H1 (cell line): ENCODE measurements at regions not wholly inside any gene's neighbourhood (a gene's known extent, or its start where the extent isn't known, plus 50 kb on each side); places are given as distances from the start of the nearest gene placed in this dataset.

ENCODE experiments used
- CHD1 ChIP-seq: IDR thresholded peaks from 2 replicates; pipeline ENCODE4 v1.6.1; 2012; ENCODE audit warnings: low read depth, low read length, improper control_type of control experiment
- CHD7 ChIP-seq: fragments of 300-600 bp; sonication (generic); IDR thresholded peaks from 2 replicates; pipeline ENCODE4 v1.7.1; 2012; ENCODE audit warnings: low read length, moderate library complexity, mild to moderate bottlenecking, inconsistent platforms; ENCODE audit not compliant: insufficient replicate concordance
- JUND ChIP-seq: IDR thresholded peaks from 2 replicates; pipeline ENCODE4 v1.6.1; 2011; ENCODE audit warnings: mild to moderate bottlenecking, improper control_type of control experiment, low read length
- MAX ChIP-seq: IDR thresholded peaks from 2 replicates; pipeline ENCODE4 v1.6.1; 2012; ENCODE audit warnings: inconsistent platforms
- POLR2AphosphoS5 ChIP-seq: IDR thresholded peaks from 2 replicates; pipeline ENCODE4 v1.6.1; 2011; ENCODE audit warnings: low read depth, low read length
- SP4 ChIP-seq: IDR thresholded peaks from 2 replicates; pipeline ENCODE4 v1.6.1; 2012; ENCODE audit warnings: low read length, inconsistent platforms
- SUZ12 ChIP-seq: fragments of 200-600 bp; sonication (generic); IDR thresholded peaks from 2 replicates; pipeline ENCODE4 v1.6.1; 2012; ENCODE audit warnings: mild to moderate bottlenecking, inconsistent platforms, low read length, moderate library complexity, mixed read lengths
- ZNF274 ChIP-seq: IDR thresholded peaks from 2 replicates; pipeline ENCODE4 v1.7.0; 2012; ENCODE audit warnings: low read length, borderline replicate concordance; ENCODE audit errors: extremely low read depth

GRCh38 chr2:180473456-180473855 lies 466.4 kb upstream of the CWC22 start (continued):
- TF ChIP-seq CHD7, result no peak
- TF ChIP-seq CHD1, result no peak
- no peak for TF ChIP-seq MAX
- no peak for TF ChIP-seq ZNF274
- TF ChIP-seq POLR2AphosphoS5, result no peak
- no peak for TF ChIP-seq SP4
- TF ChIP-seq SUZ12, result no peak
- TF ChIP-seq JUND, result no peak
